T-cell (primary cell): ENCODE measurements at regions not wholly inside any gene's neighbourhood (a gene's known extent, or its start where the extent isn't known, plus 50 kb on each side); places are given as distances from the start of the nearest gene placed in this dataset.
"Not testable (repeated sequence)": the region's sequence is repeated elsewhere in the genome, so short reads cannot be mapped to it uniquely, and the experiment has no call there.

ENCODE experiments used
- ATAC-seq, 4 experiments: fragments of 200-7000 bp in 3 of 4; fragments of 150-1000 bp in 1 of 4; cut with Tn5 transposase; replicated peaks in 1 of 4; 1 replicate in 3 of 4; 2 replicates in 1 of 4; pipeline ENCODE4 v1.10.0; 2021; ENCODE audit warnings: moderate library complexity in 3 of 4, mild to moderate bottlenecking in 2 of 4, moderate number of reproducible peaks in 1 of 4
- CTCF ChIA-PET, 2 donors: fragments of 300-600 bp; sonication (Branson Sonifier 250); formaldehyde crosslinking; loops; one replicate each; lab custom pipeline; 2022; ENCODE audit warnings: antibody characterized with exemption in 2 of 2; lab: Charles Lee
- POLR2A ChIA-PET, 2 donors: fragments of 300-600 bp; sonication (Branson Sonifier 250); formaldehyde crosslinking; loops; one replicate each; lab custom pipeline; 2022; ENCODE audit warnings: antibody characterized with exemption in 2 of 2; lab: Charles Lee
- DNase-seq, 35 experiments: peaks; one replicate each; pipeline versions ENCODE4 v3.0.0 to v3.0.0-alpha.2; 2013 to 2023
- H3K27ac ChIP-seq: one replicate; pipeline ENCODE4 v1.5.1; 2013; ENCODE audit warnings: low read length
- H3K27me3 ChIP-seq, 2 experiments: replicated peaks in 1 of 2; 1 replicate in 1 of 2; 2 replicates in 1 of 2; pipeline versions ENCODE4 v1.6.1 to v1.7.0; 2013; ENCODE audit warnings: low read length in 1 of 2, mixed read lengths in 1 of 2; ENCODE audit not compliant: control insufficient read depth in 2 of 2, insufficient read depth in 2 of 2; ENCODE audit errors: extremely low read depth in 1 of 2
- H3K36me3 ChIP-seq, 2 donors: 1 replicate in 1 of 2; 2 replicates in 1 of 2; pipeline versions ENCODE4 v1.6.1 to v1.7.0; 2013; ENCODE audit warnings: low read length in 1 of 2; ENCODE audit not compliant: control insufficient read depth in 2 of 2, insufficient read depth in 1 of 2; ENCODE audit errors: extremely low read depth in 1 of 2
- H3K4me1 ChIP-seq, 2 experiments: 1 replicate in 1 of 2; 2 replicates in 1 of 2; pipeline versions ENCODE4 v1.6.1 to v1.7.0; 2013; ENCODE audit warnings: low read length in 2 of 2, mixed read lengths in 1 of 2; ENCODE audit not compliant: insufficient read depth in 2 of 2, control insufficient read depth in 1 of 2; ENCODE audit errors: extremely low read depth in 1 of 2
- H3K4me3 ChIP-seq, 2 donors: 1 replicate in 1 of 2; 2 replicates in 1 of 2; pipeline versions ENCODE4 v1.5.1 to v1.7.0; 2013; ENCODE audit warnings: mild to moderate bottlenecking in 2 of 2, low read length in 1 of 2, moderate library complexity in 1 of 2; ENCODE audit not compliant: control insufficient read depth in 1 of 2; ENCODE audit errors: extremely low read depth in 1 of 2
- H3K9me3 ChIP-seq: 2 replicates; pipeline ENCODE4 v1.7.0; 2013
- H3K27ac Mint-ChIP-seq, 2 donors: one replicate each; pipeline ENCODE4 v1.8.0; 2020 to 2021; ENCODE audit warnings: mild to moderate bottlenecking in 2 of 2, mixed read lengths in 2 of 2
- H3K27me3 Mint-ChIP-seq, 2 donors: one replicate each; pipeline ENCODE4 v1.8.0; 2021 to 2022; ENCODE audit warnings: mixed read lengths in 2 of 2
- H3K36me3 Mint-ChIP-seq: one replicate; pipeline ENCODE4 v1.8.0; 2021; ENCODE audit warnings: mixed read lengths
- H3K4me1 Mint-ChIP-seq, 3 donors: one replicate each; pipeline ENCODE4 v1.8.0; 2020 to 2022; ENCODE audit warnings: mixed read lengths in 3 of 3, mild to moderate bottlenecking in 1 of 3
- H3K4me3 Mint-ChIP-seq, 3 donors: one replicate each; pipeline ENCODE4 v1.8.0; 2020 to 2022; ENCODE audit warnings: mild to moderate bottlenecking in 3 of 3, mixed read lengths in 3 of 3, moderate library complexity in 3 of 3
- H3K9me3 Mint-ChIP-seq, 3 donors: one replicate each; pipeline ENCODE4 v1.8.0; 2020 to 2022; ENCODE audit warnings: mixed read lengths in 3 of 3
- WGBS: methylation state at CpG from one replicate; pipeline ENCODE4 v1.1.5; 2013; ENCODE audit warnings: missing lambda C conversion rate; ENCODE audit not compliant: insufficient coverage; 5-methylcytosine and 5-hydroxymethylcytosine counted together

DNA sequence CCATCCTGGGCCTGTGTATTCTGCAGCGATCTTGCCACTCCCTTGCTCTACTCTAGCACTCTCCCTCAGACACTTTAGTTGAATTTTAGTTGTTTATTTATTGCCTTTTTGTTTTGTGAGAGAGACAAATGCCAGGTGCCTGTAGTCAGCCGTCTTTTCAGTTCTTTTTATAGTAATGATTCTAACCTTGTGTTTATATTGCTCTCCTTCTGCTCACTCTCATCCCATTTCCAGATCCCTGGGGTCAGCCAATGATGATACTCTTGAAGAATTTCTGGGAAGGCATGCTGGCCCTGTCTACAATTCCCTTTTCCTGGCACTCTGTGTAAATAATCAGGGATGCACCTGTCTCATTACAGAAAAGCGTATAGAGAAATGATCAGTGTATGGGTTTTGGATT lies 334.1 kb upstream of the MIS18BP1 start:
- H3K27me3 ChIP-seq, result no peaks in the 10 kb centered on the region
- H3K4me3 ChIP-seq, result no peak overlapping the region
- H3K9me3 ChIP-seq, result no peaks in the 10 kb centered on the region
- no peaks in the 10 kb centered on the region for H3K27me3 Mint-ChIP-seq
- H3K27ac ChIP-seq, result no peak overlapping the region
- H3K36me3 Mint-ChIP-seq, result no peaks in the 10 kb centered on the region
- no peaks in the 10 kb centered on the region for H3K4me1 Mint-ChIP-seq
- peaks cover 8 to 52% (median 24%) of the 10 kb centered on the region in 3 donors for H3K9me3 Mint-ChIP-seq
- H3K4me1 ChIP-seq, result no peaks in the 10 kb centered on the region
- no peak for DNase-seq
- no peak overlapping the region for H3K4me3 Mint-ChIP-seq
- no CpG with 5 or more reads among the region's 3 CpGs for WGBS
- ChIA-PET CTCF (no interaction called here), POLR2A (no interaction called here)
- no peak overlapping the region for H3K27ac Mint-ChIP-seq
- no peak for ATAC-seq
- no peaks in the 10 kb centered on the region for H3K36me3 ChIP-seq

DNA sequence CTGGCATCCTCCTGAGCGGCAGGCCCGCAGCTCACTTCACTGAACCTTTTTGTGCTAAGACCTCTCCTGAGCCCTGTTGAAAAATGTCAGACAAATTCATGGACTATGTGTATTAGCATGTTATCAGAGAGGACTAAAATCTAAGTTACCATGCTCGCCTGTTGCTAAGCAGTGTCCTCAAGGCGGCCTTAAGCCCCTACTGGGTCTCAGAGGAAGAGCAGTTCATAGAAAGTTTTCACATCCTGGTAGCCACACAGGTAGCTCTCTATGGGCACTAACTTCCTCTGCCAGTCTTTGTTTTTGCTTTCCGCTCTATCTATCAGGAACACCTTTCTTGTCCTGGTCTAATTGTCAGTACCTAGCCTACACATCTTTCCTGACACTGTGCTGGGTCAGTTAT lies 306.6 kb upstream of the MIS18BP1 start:
- no peak for DNase-seq
- ChIA-PET CTCF (no interaction called here), POLR2A (no interaction called here)
- no peaks in the 10 kb centered on the region for H3K9me3 ChIP-seq
- Mint-ChIP-seq H3K36me3 (no peaks in the 10 kb centered on the region), H3K4me1 (no peaks in the 10 kb centered on the region), H3K4me3 (no peak overlapping the region), H3K27ac (no peak overlapping the region), H3K27me3 (no peaks in the 10 kb centered on the region), H3K9me3 (peaks cover 0 to 4% (median 0%) of the 10 kb centered on the region in 3 donors)
- ATAC-seq, result no peak
- WGBS, result 81% methylated on average over 3 of the region's 5 CpGs
- no peak overlapping the region for H3K27ac ChIP-seq
- H3K4me1 ChIP-seq, result no peaks in the 10 kb centered on the region
- no peaks in the 10 kb centered on the region for H3K36me3 ChIP-seq
- H3K4me3 ChIP-seq, result no peak overlapping the region
- H3K27me3 ChIP-seq, result no peaks in the 10 kb centered on the region

DNA sequence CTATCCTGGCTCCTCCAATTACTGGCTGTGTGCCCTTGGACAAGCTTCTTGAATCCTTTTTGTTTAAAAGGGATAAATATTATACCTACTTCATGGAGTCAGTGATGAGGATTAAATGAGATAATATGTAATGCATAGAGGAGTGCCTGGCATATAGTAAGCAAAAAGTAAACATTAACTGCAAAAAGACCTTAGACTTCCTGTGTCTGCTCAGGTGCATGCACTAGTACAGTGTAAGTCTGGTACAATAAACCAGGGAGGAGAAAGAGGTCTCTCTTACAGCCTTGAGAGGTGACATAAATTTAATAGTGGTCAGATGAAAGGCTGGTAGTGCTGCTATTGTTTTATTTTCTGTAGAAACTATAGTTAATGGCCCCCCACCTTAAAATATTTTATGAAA lies 305.2 kb upstream of the MIS18BP1 start:
- Histone ChIP-seq H3K27ac (no peak overlapping the region), H3K27me3 (no peaks in the 10 kb centered on the region), H3K9me3 (no peaks in the 10 kb centered on the region), H3K36me3 (no peaks in the 10 kb centered on the region), H3K4me3 (no peak overlapping the region), H3K4me1 (no peaks in the 10 kb centered on the region)
- ChIA-PET POLR2A (no interaction called here), CTCF (no interaction called here)
- H3K4me1 Mint-ChIP-seq, result no peaks in the 10 kb centered on the region
- no peak for ATAC-seq
- no peak for DNase-seq
- H3K27me3 Mint-ChIP-seq, result no peaks in the 10 kb centered on the region
- H3K27ac Mint-ChIP-seq, result no peak overlapping the region
- peaks cover 3 to 6% (median 4%) of the 10 kb centered on the region in 3 donors for H3K9me3 Mint-ChIP-seq
- no peaks in the 10 kb centered on the region for H3K36me3 Mint-ChIP-seq
- H3K4me3 Mint-ChIP-seq, result no peak overlapping the region

DNA sequence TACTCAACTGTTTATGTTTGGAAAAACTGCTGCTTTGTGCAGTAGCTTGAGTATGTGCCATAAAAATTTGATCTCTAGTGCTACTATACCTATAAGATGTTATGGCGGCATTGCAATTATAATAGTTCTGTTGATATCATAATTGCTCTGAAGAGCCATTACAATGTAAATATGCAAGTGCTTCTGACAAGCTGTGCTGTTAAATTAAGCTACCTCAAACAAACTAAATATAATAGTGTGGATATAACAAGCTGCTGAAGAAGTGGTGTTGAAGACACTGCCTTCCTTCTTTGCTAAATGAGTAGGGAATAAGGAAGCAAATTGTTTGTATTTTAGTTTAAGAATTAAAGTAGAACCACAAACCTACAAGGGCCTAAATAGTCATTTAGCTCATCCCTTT lies 301.0 kb upstream of the MIS18BP1 start:
- Mint-ChIP-seq H3K36me3 (no peaks in the 10 kb centered on the region), H3K27ac (no peak overlapping the region), H3K4me1 (no peaks in the 10 kb centered on the region), H3K27me3 (no peaks in the 10 kb centered on the region), H3K9me3 (peaks cover 5 to 13% (median 10%) of the 10 kb centered on the region in 3 donors), H3K4me3 (no peak overlapping the region)
- Histone ChIP-seq H3K36me3 (no peaks in the 10 kb centered on the region), H3K27me3 (no peaks in the 10 kb centered on the region), H3K4me1 (no peaks in the 10 kb centered on the region), H3K4me3 (no peak overlapping the region), H3K27ac (no peak overlapping the region), H3K9me3 (no peaks in the 10 kb centered on the region)
- POLR2A ChIA-PET, result no interaction called here
- ATAC-seq (no peak), DNase-seq (no peak)
- CTCF ChIA-PET, result no interaction called here
- WGBS, result no CpG with 5 or more reads among the region's 1 CpG

DNA sequence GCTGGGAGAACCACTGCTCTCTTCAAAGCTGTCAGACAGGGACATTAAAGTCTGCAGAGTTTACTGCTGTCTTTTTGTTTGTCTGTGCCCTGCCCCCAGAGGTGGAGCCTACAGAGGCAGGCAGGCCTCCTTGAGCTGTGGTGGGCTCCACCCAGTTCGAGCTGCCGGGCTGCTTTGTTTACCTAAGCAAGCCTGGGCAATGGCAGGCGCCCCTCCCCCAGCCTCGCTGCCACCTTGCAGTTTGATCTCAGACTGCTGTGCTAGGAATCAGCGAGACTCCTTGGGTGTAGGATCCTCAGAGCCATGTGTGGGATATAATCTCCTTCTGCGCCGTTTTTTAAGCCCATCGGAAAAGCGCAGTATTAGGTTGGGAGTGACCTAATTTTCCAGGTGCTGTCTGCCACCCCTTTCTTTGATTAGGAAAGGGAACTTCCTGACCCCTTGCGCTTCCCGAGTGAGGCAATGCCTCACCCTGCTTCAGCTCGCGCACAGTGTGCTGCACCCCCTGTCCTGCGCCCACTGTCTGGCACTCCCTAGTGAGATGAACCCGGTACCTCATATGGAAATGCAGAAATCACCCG lies 298.3 kb upstream of the MIS18BP1 start:
- H3K4me3 Mint-ChIP-seq, H3K36me3 Mint-ChIP-seq, H3K27ac ChIP-seq, H3K27me3 Mint-ChIP-seq, DNase-seq, H3K27me3 ChIP-seq, H3K4me1 Mint-ChIP-seq, CTCF ChIA-PET, ATAC-seq, H3K4me3 ChIP-seq, POLR2A ChIA-PET, H3K9me3 ChIP-seq, H3K36me3 ChIP-seq, H3K4me1 ChIP-seq, H3K27ac Mint-ChIP-seq: not testable (repeated sequence)
- H3K9me3 Mint-ChIP-seq, result peaks cover 5 to 17% (median 17%) of the 10 kb centered on the region in 3 donors
- WGBS, result 72% methylated on average over 13 of the region's 16 CpGs

DNA sequence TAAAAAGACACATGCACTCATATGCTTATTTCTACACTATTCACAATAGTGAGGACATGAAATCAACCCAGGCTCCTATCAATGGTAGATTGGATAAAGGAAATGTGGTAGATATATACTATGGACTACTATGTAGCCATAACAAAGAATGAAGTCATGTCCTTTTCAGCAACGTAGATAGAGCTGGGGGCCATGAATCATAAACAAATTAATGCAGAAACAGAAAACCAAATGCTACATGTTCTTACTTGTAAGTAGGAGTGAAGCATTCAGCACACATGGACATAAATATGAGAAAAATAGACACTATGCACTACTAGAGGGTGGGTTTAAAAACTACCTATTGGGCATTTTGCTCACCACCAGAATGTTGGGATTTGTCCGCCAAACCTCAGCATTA lies 278.0 kb upstream of the MIS18BP1 start:
- ATAC-seq, result no peak
- H3K9me3 Mint-ChIP-seq, result peaks cover 17 to 60% (median 29%) of the 10 kb centered on the region in 3 donors

More for the DNA sequence above, 278.0 kb upstream of the MIS18BP1 start:
- no peaks in the 10 kb centered on the region for H3K36me3 ChIP-seq
- ChIA-PET POLR2A (no interaction called here), CTCF (no interaction called here)
- no peaks in the 10 kb centered on the region for H3K27me3 ChIP-seq
- Mint-ChIP-seq H3K36me3 (no peaks in the 10 kb centered on the region), H3K4me1 (no peaks in the 10 kb centered on the region), H3K27me3 (no peaks in the 10 kb centered on the region), H3K4me3 (no peak overlapping the region), H3K27ac (no peak overlapping the region)
- DNase-seq, result no peak
- H3K9me3 ChIP-seq, result no peaks in the 10 kb centered on the region
- no CpG with 5 or more reads among the region's 2 CpGs for WGBS
- H3K4me3 ChIP-seq, result no peak overlapping the region
- H3K27ac ChIP-seq, result no peak overlapping the region
- H3K4me1 ChIP-seq, result no peaks in the 10 kb centered on the region
